H9 (cell line): ENCODE measurements at regions not wholly inside any gene's neighbourhood (a gene's known extent, or its start where the extent isn't known, plus 50 kb on each side); places are given as distances from the start of the nearest gene placed in this dataset.

Experiments
- DNase-seq: peaks from one replicate; pipeline ENCODE4 v3.0.0-alpha.2; 2017
- H2AFZ ChIP-seq: one replicate; pipeline ENCODE4 v1.6.1; 2013; ENCODE audit warnings: mild to moderate bottlenecking, low read length, control low read depth, moderate library complexity
- H2AK5ac ChIP-seq: 2 replicates; pipeline ENCODE4 v1.6.1; 2013; ENCODE audit warnings: low read length, control low read depth, mixed read lengths; ENCODE audit not compliant: insufficient read length
- H2BK120ac ChIP-seq: one replicate; pipeline ENCODE4 v1.6.1; 2013; ENCODE audit warnings: low read depth, mild to moderate bottlenecking, low read length, control low read depth, inconsistent platforms; ENCODE audit not compliant: poor library complexity, severe bottlenecking
- H2BK12ac ChIP-seq: 2 replicates; pipeline ENCODE4 v1.6.1; 2013; ENCODE audit warnings: low read length, control low read depth, mixed read lengths, low read depth; ENCODE audit not compliant: insufficient read length
- H2BK15ac ChIP-seq: 2 replicates; pipeline ENCODE4 v1.6.1; 2013; ENCODE audit warnings: low read depth, low read length, control low read depth
- H2BK20ac ChIP-seq: one replicate; pipeline ENCODE4 v1.6.1; 2013; ENCODE audit warnings: low read depth, mild to moderate bottlenecking, low read length, control low read depth, inconsistent platforms; ENCODE audit not compliant: poor library complexity, severe bottlenecking
- H2BK5ac ChIP-seq: 2 replicates; pipeline ENCODE4 v1.6.1; 2013; ENCODE audit warnings: low read length, control low read depth, mixed read lengths; ENCODE audit not compliant: insufficient read length
- H3K14ac ChIP-seq: 2 replicates; pipeline ENCODE4 v1.6.1; 2013; ENCODE audit warnings: low read length, control low read depth; ENCODE audit not compliant: insufficient read depth
- H3K18ac ChIP-seq: 2 replicates; pipeline ENCODE4 v1.6.1; 2013; ENCODE audit warnings: low read depth, mild to moderate bottlenecking, mixed read lengths, low read length, control low read depth; ENCODE audit not compliant: insufficient read length
- H3K23ac ChIP-seq: 2 replicates; pipeline ENCODE4 v1.6.1; 2013; ENCODE audit warnings: low read length, control low read depth, mixed read lengths, low read depth; ENCODE audit not compliant: insufficient read length
- H3K23me2 ChIP-seq: 2 replicates; pipeline ENCODE4 v1.6.1; 2013; ENCODE audit warnings: low read depth, mild to moderate bottlenecking, mixed read lengths, low read length, control low read depth; ENCODE audit not compliant: insufficient read length, poor library complexity, severe bottlenecking
- H3K27ac ChIP-seq: 2 replicates; pipeline ENCODE4 v1.5.1; 2013; ENCODE audit warnings: low read length, control low read depth, mixed read lengths, low read depth; ENCODE audit not compliant: insufficient read length
- H3K27me3 ChIP-seq: 2 replicates; pipeline ENCODE4 v1.6.1; 2013; ENCODE audit warnings: low read length, control low read depth, inconsistent platforms; ENCODE audit not compliant: insufficient read depth
- H3K4ac ChIP-seq: 2 replicates; pipeline ENCODE4 v1.6.1; 2013; ENCODE audit warnings: low read depth, mild to moderate bottlenecking, control low read depth, inconsistent platforms, low read length, moderate library complexity
- H3K4me1 ChIP-seq: 2 replicates; pipeline ENCODE4 v1.6.1; 2013; ENCODE audit warnings: low read length, control low read depth, inconsistent platforms; ENCODE audit not compliant: insufficient read depth
- H3K4me2 ChIP-seq: 2 replicates; pipeline ENCODE4 v1.6.1; 2013; ENCODE audit warnings: low read length, control low read depth, mixed read lengths; ENCODE audit not compliant: insufficient read length, insufficient read depth
- H3K56ac ChIP-seq: 2 replicates; pipeline ENCODE4 v1.6.1; 2013; ENCODE audit warnings: low read depth, mild to moderate bottlenecking, mixed read lengths, low read length, control low read depth; ENCODE audit not compliant: insufficient read length
- H3K79me1 ChIP-seq: 2 replicates; pipeline ENCODE4 v1.6.1; 2013; ENCODE audit warnings: low read depth, mild to moderate bottlenecking, moderate library complexity, low read length, control low read depth, inconsistent platforms; ENCODE audit not compliant: insufficient read depth, poor library complexity, severe bottlenecking
- H3K79me2 ChIP-seq: 2 replicates; pipeline ENCODE4 v1.6.1; 2013; ENCODE audit warnings: low read length, control low read depth, inconsistent platforms; ENCODE audit not compliant: insufficient read depth
- H3K9ac ChIP-seq: 2 replicates; pipeline ENCODE4 v1.6.1; 2013; ENCODE audit warnings: low read length, control low read depth, mixed read lengths; ENCODE audit not compliant: insufficient read length; ENCODE audit errors: extremely low read depth
- H3K9me3 ChIP-seq: one replicate; pipeline ENCODE4 v1.6.1; 2013; ENCODE audit warnings: low read depth, low read length, inconsistent platforms; ENCODE audit not compliant: control insufficient read depth
- H3T11ph ChIP-seq: one replicate; pipeline ENCODE4 v1.6.1; 2013; ENCODE audit warnings: mild to moderate bottlenecking, low read length, control low read depth, inconsistent platforms
- H4K20me1 ChIP-seq: one replicate; pipeline ENCODE4 v1.6.1; 2013; ENCODE audit not compliant: control insufficient read depth, insufficient read length, insufficient read depth
- H4K5ac ChIP-seq: 2 replicates; pipeline ENCODE4 v1.6.1; 2013; ENCODE audit warnings: low read depth, mild to moderate bottlenecking, mixed read lengths, low read length, control low read depth; ENCODE audit not compliant: insufficient read length
- H4K8ac ChIP-seq: replicated peaks from 2 replicates; pipeline ENCODE4 v1.6.1; 2013; ENCODE audit warnings: low read length, control low read depth, mixed read lengths, low read depth; ENCODE audit not compliant: insufficient read length
- H4K91ac ChIP-seq: 2 replicates; pipeline ENCODE4 v1.6.1; 2013; ENCODE audit warnings: low read depth, mild to moderate bottlenecking, moderate library complexity, mixed read lengths, low read length, control low read depth; ENCODE audit not compliant: insufficient read length
- H3K27ac Mint-ChIP-seq, 3 experiments: 2 replicates in 2 of 3; 3 replicates in 1 of 3; pipeline ENCODE4 v1.8.0; 2020 to 2021; ENCODE audit warnings: mixed read lengths in 3 of 3, mild to moderate bottlenecking in 1 of 3, moderate library complexity in 1 of 3
- H3K27me3 Mint-ChIP-seq: 2 replicates; pipeline ENCODE4 v1.8.0; 2021; ENCODE audit warnings: low read depth, mild to moderate bottlenecking, moderate library complexity, mixed read lengths
- H3K36me3 Mint-ChIP-seq, 3 experiments: 2 replicates in 2 of 3; 3 replicates in 1 of 3; pipeline ENCODE4 v1.8.0; 2020 to 2021; ENCODE audit warnings: low read depth in 3 of 3, mixed read lengths in 3 of 3; ENCODE audit not compliant: insufficient read depth in 1 of 3
- H3K4me1 Mint-ChIP-seq, 2 experiments: 2 replicates each; pipeline ENCODE4 v1.8.0; 2020; ENCODE audit warnings: mixed read lengths in 2 of 2
- H3K4me3 Mint-ChIP-seq, 2 experiments: 2 replicates in 1 of 2; 3 replicates in 1 of 2; pipeline ENCODE4 v1.8.0; 2020 to 2021; ENCODE audit warnings: mild to moderate bottlenecking in 2 of 2, mixed read lengths in 2 of 2, moderate library complexity in 1 of 2
- H3K9me3 Mint-ChIP-seq, 2 experiments: 2 replicates in 1 of 2; 3 replicates in 1 of 2; pipeline ENCODE4 v1.8.0; 2020; ENCODE audit warnings: mild to moderate bottlenecking in 2 of 2, mixed read lengths in 2 of 2, moderate library complexity in 1 of 2
- CTCF ChIP-seq: fragments of 200-600 bp; sonication (generic); conservative IDR thresholded peaks from 3 replicates; pipeline ENCODE4 v1.8.0; 2021; ENCODE audit warnings: antibody characterized with exemption, mild to moderate bottlenecking
- WGBS: extraction: QIAGEN DNeasy Blood & Tissue Kit; methylation state at CpG from one replicate; pipeline ENCODE4 v1.1.7; 2013; ENCODE audit warnings: missing lambda C conversion rate, low lambda C conversion rate, mixed read lengths; ENCODE audit not compliant: insufficient read length; ENCODE audit errors: extremely low coverage; 5-methylcytosine and 5-hydroxymethylcytosine counted together

- no CpG with 5 or more reads among the region's 2 CpGs for WGBS
- no peak overlapping the region for H3K27ac Mint-ChIP-seq
- no peak overlapping the region for H3K9ac ChIP-seq
Observed at GRCh38 chr10:56288403-56288802, 72.7 kb downstream of the ZWINT start.

More at GRCh38 chr10:56288403-56288802, 72.7 kb downstream of the ZWINT start:
- Histone ChIP-seq H3K23ac (no peak overlapping the region), H3K18ac (no peak overlapping the region), H3K56ac (no peak overlapping the region), H2AFZ (no peak overlapping the region), H3K79me2 (no peaks in the 10 kb centered on the region), H3K4me1 (no peaks in the 10 kb centered on the region), H3K23me2 (no peaks in the 10 kb centered on the region), H4K20me1 (no peaks in the 10 kb centered on the region), H2BK120ac (no peak overlapping the region), H3K79me1 (no peaks in the 10 kb centered on the region), H4K5ac (no peak overlapping the region), H3K14ac (no peak overlapping the region), H3K9me3 (no peaks in the 10 kb centered on the region), H4K91ac (no peak overlapping the region), H3K27me3 (no peaks in the 10 kb centered on the region), H2BK12ac (no peak overlapping the region), H2AK5ac (no peak overlapping the region), H2BK20ac (no peak overlapping the region), H3K27ac (no peak overlapping the region), H2BK5ac (no peak overlapping the region), H3T11ph (no peak overlapping the region), H2BK15ac (no peak overlapping the region), H4K8ac (no peak overlapping the region), H3K4ac (no peak overlapping the region), H3K4me2 (no peak overlapping the region)
- no peak for TF ChIP-seq CTCF
- H3K4me1 Mint-ChIP-seq = no peaks in the 10 kb centered on the region
- no peak overlapping the region for H3K4me3 Mint-ChIP-seq
- no peaks in the 10 kb centered on the region for H3K36me3 Mint-ChIP-seq
- no peaks in the 10 kb centered on the region for H3K9me3 Mint-ChIP-seq
- DNase-seq = no peak
- H3K27me3 Mint-ChIP-seq = no peaks in the 10 kb centered on the region
